ENCODE measurements at regions not wholly inside any gene's neighbourhood (a gene's known extent, or its start where the extent isn't known, plus 50 kb on each side); places are given as distances from the start of the nearest gene placed in this dataset.

DNA sequence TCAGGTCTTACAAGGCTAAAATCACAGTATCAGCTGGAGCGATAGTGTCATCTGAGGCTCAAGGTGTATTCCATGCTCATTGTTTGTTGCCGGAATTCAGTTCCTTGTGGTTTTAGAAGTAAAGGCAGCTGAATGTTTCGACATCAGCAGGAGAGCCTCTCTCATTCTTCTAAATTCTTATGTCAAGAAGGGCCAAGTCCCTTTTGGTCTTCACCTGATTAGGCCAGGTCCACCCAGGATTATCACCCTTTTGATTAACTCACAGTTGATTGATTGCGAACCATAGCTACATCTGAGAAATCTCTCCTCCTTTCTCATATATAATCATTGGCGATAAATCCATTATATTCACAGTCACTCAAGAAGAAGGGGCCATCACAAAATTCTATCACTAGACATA, 806.7 kb upstream of the PRMT6 start:
- Histone ChIP-seq H3K4me3 (no peak overlapping the region), H3K27me3 (no peaks in the 10 kb centered on the region), H3K27ac (no peak overlapping the region), H3K9me3 (no peaks in the 10 kb centered on the region), H3K4me1 (no peaks in the 10 kb centered on the region), H3K36me3 (no peaks in the 10 kb centered on the region)
- no peak for DNase-seq
- intact Hi-C loops (cut with DNase I), result no loop called here
- 58 to 67% methylated on average over 5 of the region's 5 CpGs for WGBS, 2 donors
- TF ChIP-seq, protein P1, sequence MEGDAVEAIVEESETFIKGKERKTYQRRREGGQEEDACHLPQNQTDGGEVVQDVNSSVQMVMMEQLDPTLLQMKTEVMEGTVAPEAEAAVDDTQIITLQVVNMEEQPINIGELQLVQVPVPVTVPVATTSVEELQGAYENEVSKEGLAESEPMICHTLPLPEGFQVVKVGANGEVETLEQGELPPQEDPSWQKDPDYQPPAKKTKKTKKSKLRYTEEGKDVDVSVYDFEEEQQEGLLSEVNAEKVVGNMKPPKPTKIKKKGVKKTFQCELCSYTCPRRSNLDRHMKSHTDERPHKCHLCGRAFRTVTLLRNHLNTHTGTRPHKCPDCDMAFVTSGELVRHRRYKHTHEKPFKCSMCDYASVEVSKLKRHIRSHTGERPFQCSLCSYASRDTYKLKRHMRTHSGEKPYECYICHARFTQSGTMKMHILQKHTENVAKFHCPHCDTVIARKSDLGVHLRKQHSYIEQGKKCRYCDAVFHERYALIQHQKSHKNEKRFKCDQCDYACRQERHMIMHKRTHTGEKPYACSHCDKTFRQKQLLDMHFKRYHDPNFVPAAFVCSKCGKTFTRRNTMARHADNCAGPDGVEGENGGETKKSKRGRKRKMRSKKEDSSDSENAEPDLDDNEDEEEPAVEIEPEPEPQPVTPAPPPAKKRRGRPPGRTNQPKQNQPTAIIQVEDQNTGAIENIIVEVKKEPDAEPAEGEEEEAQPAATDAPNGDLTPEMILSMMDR (IDR thresholded peaks at IDR 0.05), result no peak
- ATAC-seq, result no peak
- FAIRE-seq, result no peak

DNA sequence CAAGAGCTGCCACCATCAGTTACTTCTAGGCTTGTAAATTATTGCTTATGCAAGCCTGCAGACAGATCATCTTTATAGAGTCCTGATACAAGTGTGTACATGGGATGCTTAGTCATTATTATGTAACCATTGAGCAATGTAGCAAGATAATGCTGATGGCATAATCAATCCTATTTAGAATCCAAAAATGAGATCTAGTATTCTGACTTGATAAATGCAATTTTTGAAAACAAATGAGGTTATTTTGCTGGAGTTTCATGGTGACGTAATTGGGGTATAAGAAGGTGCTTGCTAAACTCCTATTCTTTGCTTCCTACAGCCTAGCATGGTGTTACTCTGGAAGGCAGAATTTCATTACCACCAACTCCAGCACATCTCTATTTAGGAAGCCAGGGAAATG, 801.7 kb upstream of the PRMT6 start:
- no peak overlapping the region for H3K27ac ChIP-seq
- ATAC-seq (no peak), FAIRE-seq (no peak), DNase-seq (no peak)
- 42 to 49% methylated on average over 1 of the region's 1 CpG for WGBS, 2 donors
- H3K4me1 ChIP-seq, result no peaks in the 10 kb centered on the region
- no peaks in the 10 kb centered on the region for H3K27me3 ChIP-seq
- intact Hi-C loops (cut with DNase I), result no loop called here
- H3K9me3 ChIP-seq, result no peaks in the 10 kb centered on the region
- TF ChIP-seq, protein P1 (IDR thresholded peaks at IDR 0.05), result no peak
- H3K36me3 ChIP-seq, result no peaks in the 10 kb centered on the region
- H3K4me3 ChIP-seq, result no peak overlapping the region

DNA sequence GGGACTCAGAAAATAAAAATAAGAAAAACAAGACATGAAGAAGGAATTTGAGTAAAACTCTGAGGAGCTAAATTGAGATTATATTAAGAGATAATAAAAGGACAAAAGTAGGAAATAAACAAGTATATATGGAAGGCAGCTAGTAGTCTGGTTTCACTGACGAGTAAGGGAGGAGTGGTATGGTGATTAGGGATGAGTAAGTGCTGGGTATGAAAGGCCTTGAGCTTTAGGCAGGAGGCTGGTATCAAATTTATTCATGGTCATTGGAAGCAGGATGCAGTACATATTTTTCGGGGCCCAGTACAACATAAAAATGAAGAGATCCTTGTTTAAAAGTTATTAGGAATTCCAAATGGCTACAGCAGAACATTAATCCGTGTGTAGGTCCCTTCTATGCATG, 789.7 kb upstream of the PRMT6 start:
- H3K4me1 ChIP-seq, result no peaks in the 10 kb centered on the region
- intact Hi-C loops (cut with DNase I), result no loop called here
- no peak for ATAC-seq
- H3K9me3 ChIP-seq, result no peaks in the 10 kb centered on the region
- H3K27me3 ChIP-seq, result no peaks in the 10 kb centered on the region
- 34 to 40% methylated on average over 3 of the region's 3 CpGs for WGBS, 2 donors
- FAIRE-seq, result no peak
- no peaks in the 10 kb centered on the region for H3K36me3 ChIP-seq
- no peak overlapping the region for H3K4me3 ChIP-seq
- TF ChIP-seq, protein P1 (IDR thresholded peaks at IDR 0.05), result no peak
- no peak for DNase-seq
- no peak overlapping the region for H3K27ac ChIP-seq

DNA sequence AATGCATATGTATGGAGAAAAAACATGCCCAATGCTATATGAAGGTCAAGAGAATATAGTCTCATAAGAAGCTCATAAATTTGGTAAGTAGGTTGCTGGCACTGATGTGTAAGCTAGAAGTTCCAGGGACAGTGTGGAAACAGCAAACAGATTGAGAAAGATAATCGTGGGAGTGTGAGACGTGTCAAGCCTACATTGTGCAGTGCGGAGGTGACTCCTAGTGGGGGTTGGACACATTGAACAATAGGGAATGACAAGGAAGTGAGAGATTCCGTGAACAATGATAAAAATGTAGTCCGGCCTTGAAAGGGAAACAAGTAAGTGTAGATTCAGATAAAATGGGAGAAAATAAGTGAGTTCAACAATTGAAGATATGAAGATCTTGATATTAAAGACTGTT, 788.4 kb upstream of the PRMT6 start:
- peak in 1 of 4 donors; percentile 40 for ATAC-seq
- no peaks in the 10 kb centered on the region for H3K9me3 ChIP-seq
- intact Hi-C loops (cut with DNase I), result no loop called here
- no peak for DNase-seq
- TF ChIP-seq, protein P1 (IDR thresholded peaks at IDR 0.05), result no peak
- 10 to 13% methylated on average over 5 of the region's 5 CpGs for WGBS, 2 donors
- H3K27ac ChIP-seq, result no peak overlapping the region
- H3K4me1 ChIP-seq, result no peaks in the 10 kb centered on the region
- H3K4me3 ChIP-seq, result no peak overlapping the region
- no peaks in the 10 kb centered on the region for H3K27me3 ChIP-seq
- no peaks in the 10 kb centered on the region for H3K36me3 ChIP-seq
- no peak for FAIRE-seq

DNA sequence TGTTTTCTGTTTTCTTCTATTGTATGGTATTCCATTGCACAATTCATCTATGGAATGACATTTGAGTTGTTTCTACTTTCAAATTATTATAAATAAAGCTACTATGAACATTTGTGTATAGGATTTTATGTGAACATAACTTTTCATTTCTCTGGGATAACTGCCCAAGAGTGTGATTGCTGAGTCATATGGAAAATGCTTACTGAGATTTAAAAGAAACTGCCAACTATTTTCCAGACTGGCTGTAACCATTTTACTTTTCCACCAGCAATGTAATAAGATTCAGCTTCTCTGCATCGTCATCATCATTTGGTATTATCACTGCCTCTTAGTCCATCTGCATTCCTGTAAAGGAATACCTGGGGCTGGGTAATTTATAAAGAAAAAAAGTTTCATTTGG, 779.6 kb upstream of the PRMT6 start:
- H3K27me3 ChIP-seq, result no peaks in the 10 kb centered on the region
- H3K4me3 ChIP-seq, result no peak overlapping the region
- intact Hi-C loops (cut with DNase I), result no loop called here
- H3K4me1 ChIP-seq, result no peaks in the 10 kb centered on the region
- FAIRE-seq, result no peak
- H3K36me3 ChIP-seq, result no peaks in the 10 kb centered on the region
- no peak overlapping the region for H3K27ac ChIP-seq
- ATAC-seq, result no peak
- 31 to 59% methylated on average over 1 of the region's 1 CpG for WGBS, 2 donors
- no peak for DNase-seq
- H3K9me3 ChIP-seq, result no peaks in the 10 kb centered on the region
- TF ChIP-seq, protein P1 (IDR thresholded peaks at IDR 0.05), result no peak

All from pancreas (tissue), 10 donors.